PFSK-1 (cell line): ENCODE measurements at regions not wholly inside any gene's neighbourhood (a gene's known extent, or its start where the extent isn't known, plus 50 kb on each side); places are given as distances from the start of the nearest gene placed in this dataset.

Experiments
- POLR2AphosphoS5 ChIP-seq: IDR thresholded peaks from 2 replicates; pipeline ENCODE4 v1.6.1; 2012; ENCODE audit warnings: low read depth, mild to moderate bottlenecking, control low read depth, low read length, moderate library complexity
- REST ChIP-seq, 2 experiments: IDR thresholded peaks; 2 replicates each; pipeline versions ENCODE4 v1.6.1 to v1.8.0; 2011 to 2012; ENCODE audit warnings: low read depth in 2 of 2, low read length in 2 of 2, control low read depth in 1 of 2, inconsistent platforms in 1 of 2, mild to moderate bottlenecking in 1 of 2, moderate library complexity in 1 of 2; ENCODE audit not compliant: insufficient read depth in 1 of 2
- TAF1 ChIP-seq: IDR thresholded peaks from 2 replicates; pipeline ENCODE4 v1.6.1; 2012; ENCODE audit warnings: low read length, control low read depth, borderline replicate concordance; ENCODE audit not compliant: insufficient read depth

- TF ChIP-seq TAF1 (no peak), POLR2AphosphoS5 (no peak), REST (IDR thresholded peaks at IDR 0.05; ENCODE audit: insufficient read depth in 1 of 2, low read depth in 2 of 2, low read length in 2 of 2) (no peak)
These were observed 72.0 kb upstream of the USP29 start for GRCh38 chr19:57047743-57048142.
